ENCODE measurements at regions not wholly inside any gene's neighbourhood (a gene's known extent, or its start where the extent isn't known, plus 50 kb on each side); places are given as distances from the start of the nearest gene placed in this dataset.

GRCh38 chr16:79540825-79541595 lies 59.5 kb downstream of the MAF start:
- Histone ChIP-seq H2AFZ (ENCODE audit: low read depth, low read length) (no peak overlapping the region), H3K27ac (ENCODE audit: low read length) (no peak overlapping the region), H3K9me3 (ENCODE audit: low read length) (no peaks in the 10 kb centered on the region), H3F3A (ENCODE audit: insufficient read depth, low read length, poor library complexity, severe bottlenecking) (no peaks in the 10 kb centered on the region), H3K27me3 (ENCODE audit: insufficient read depth, low read depth, low read length) (no peaks in the 10 kb centered on the region), H3K9me2 (ENCODE audit: insufficient read depth, low read length) (no peaks in the 10 kb centered on the region), H4K20me1 (ENCODE audit: insufficient read depth) (no peaks in the 10 kb centered on the region), H3K9ac (ENCODE audit: low read length) (no peak overlapping the region), H3K79me2 (replicated peaks; ENCODE audit: insufficient read depth, low read length) (no peaks in the 10 kb centered on the region), H3K36me3 (ENCODE audit: insufficient read depth, low read length) (no peaks in the 10 kb centered on the region), H3K4me3 (ENCODE audit: low read length) (no peak overlapping the region), H3K4me2 (ENCODE audit: low read length) (no peak overlapping the region)
- TF ChIP-seq EP300 (conservative IDR thresholded peaks at IDR 0.05; ENCODE audit: poor library complexity, severe bottlenecking): no peak
- TF ChIP-seq RAD21 (conservative IDR thresholded peaks at IDR 0.05): no peak
- TF ChIP-seq CTCF (IDR thresholded peaks at IDR 0.05; ENCODE audit: poor library complexity, severe bottlenecking): no peak
- no peak for TF ChIP-seq EZH2 (IDR thresholded peaks at IDR 0.05; ENCODE audit: borderline replicate concordance, insufficient read depth, low read length, poor library complexity, severe bottlenecking)
- no peak for TF ChIP-seq TAF1 (IDR thresholded peaks at IDR 0.05; ENCODE audit: low read depth)
- TF ChIP-seq REST (IDR thresholded peaks at IDR 0.05; ENCODE audit: borderline replicate concordance): no peak
- no peak for TF ChIP-seq SMC3 (conservative IDR thresholded peaks at IDR 0.05; ENCODE audit: poor library complexity)
- TF ChIP-seq POLR2AphosphoS5 (IDR thresholded peaks at IDR 0.05): no peak
- no peak for TF ChIP-seq MXI1 (conservative IDR thresholded peaks at IDR 0.05; ENCODE audit: poor library complexity, severe bottlenecking)

GRCh38 chr16:79537584-79537983 lies 63.0 kb downstream of the MAF start:
- H3K9me2 ChIP-seq (ENCODE audit: insufficient read depth, low read length): no peaks in the 10 kb centered on the region
- H3K9me3 ChIP-seq (ENCODE audit: low read length): no peaks in the 10 kb centered on the region
- H2AFZ ChIP-seq (ENCODE audit: low read depth, low read length): no peak overlapping the region
- H3K9ac ChIP-seq (ENCODE audit: low read length): no peak overlapping the region
- no peaks in the 10 kb centered on the region for H3K36me3 ChIP-seq (ENCODE audit: insufficient read depth, low read length)
- no peaks in the 10 kb centered on the region for H3F3A ChIP-seq (ENCODE audit: insufficient read depth, low read length, poor library complexity, severe bottlenecking)
- no peak overlapping the region for H3K27ac ChIP-seq (ENCODE audit: low read length)
- H3K4me2 ChIP-seq (ENCODE audit: low read length): no peak overlapping the region
- H3K79me2 ChIP-seq (replicated peaks; ENCODE audit: insufficient read depth, low read length): no peaks in the 10 kb centered on the region
- TF ChIP-seq TAF1 (IDR thresholded peaks at IDR 0.05; ENCODE audit: low read depth): no peak
- no peak for TF ChIP-seq RAD21 (conservative IDR thresholded peaks at IDR 0.05)
- TF ChIP-seq POLR2AphosphoS5 (IDR thresholded peaks at IDR 0.05): no peak
- TF ChIP-seq MXI1 (conservative IDR thresholded peaks at IDR 0.05; ENCODE audit: poor library complexity, severe bottlenecking): no peak
- TF ChIP-seq REST (IDR thresholded peaks at IDR 0.05; ENCODE audit: borderline replicate concordance): no peak
- no peak for TF ChIP-seq EP300 (conservative IDR thresholded peaks at IDR 0.05; ENCODE audit: poor library complexity, severe bottlenecking)
- no peak for TF ChIP-seq EZH2 (IDR thresholded peaks at IDR 0.05; ENCODE audit: borderline replicate concordance, insufficient read depth, low read length, poor library complexity, severe bottlenecking)
- TF ChIP-seq SMC3 (conservative IDR thresholded peaks at IDR 0.05; ENCODE audit: poor library complexity): no peak
- no peak for TF ChIP-seq CTCF (IDR thresholded peaks at IDR 0.05; ENCODE audit: poor library complexity, severe bottlenecking)
- no peaks in the 10 kb centered on the region for H4K20me1 ChIP-seq (ENCODE audit: insufficient read depth)
- no peaks in the 10 kb centered on the region for H3K27me3 ChIP-seq (ENCODE audit: insufficient read depth, low read depth, low read length)
- H3K4me3 ChIP-seq (ENCODE audit: low read length): no peak overlapping the region

All from neural cell (in vitro differentiated cells).